Ovary (tissue), 3 donors: ENCODE measurements at regions not wholly inside any gene's neighbourhood (a gene's known extent, or its start where the extent isn't known, plus 50 kb on each side); places are given as distances from the start of the nearest gene placed in this dataset.

Source experiments
- EP300 ChIP-seq: sonication (generic); formaldehyde crosslinking; IDR thresholded peaks from one replicate; pipeline ENCODE4 v1.6.1; 2017; ENCODE audit warnings: antibody characterized with exemption
- TF ChIP-seq, protein P1 (sequence below), 3 donors: fragments of 450-650 bp in 2 of 3; fragments of 200-600 bp in 1 of 3; IDR thresholded peaks; one replicate each; pipeline versions ENCODE4 v1.5.1 to v1.8.0; 2016 to 2022; ENCODE audit warnings: antibody characterized with exemption in 3 of 3, mild to moderate bottlenecking in 1 of 3
- donor health status: DM: no; HTN: no; CAD: no.

DNA sequence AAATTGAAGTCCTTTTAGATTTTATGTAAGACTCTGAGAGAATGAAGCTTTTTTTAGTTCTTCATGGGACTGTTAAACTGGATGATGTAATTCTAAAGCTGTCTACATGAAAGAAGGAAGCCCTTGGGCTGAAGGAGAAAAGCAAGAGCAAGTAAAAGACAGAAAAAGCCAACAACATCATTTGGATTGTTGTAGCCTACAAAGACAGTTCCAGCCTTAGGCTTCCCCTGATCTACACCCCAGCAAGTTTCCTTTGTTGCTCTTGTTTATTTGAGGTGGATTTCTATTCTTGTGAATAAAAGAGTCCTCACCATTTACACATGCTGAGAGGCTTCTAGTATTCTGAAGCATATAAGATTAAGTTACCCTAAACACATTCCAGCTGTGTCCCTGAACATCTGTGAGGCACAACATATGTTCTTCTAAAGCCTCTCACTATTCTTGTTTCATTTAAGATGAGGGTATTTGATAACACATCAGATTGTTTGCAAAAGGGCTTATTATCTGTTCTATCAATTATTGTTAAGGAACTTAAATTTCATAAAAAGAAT is 377.8 kb downstream of the LNPK start:
- TF ChIP-seq, protein P1, sequence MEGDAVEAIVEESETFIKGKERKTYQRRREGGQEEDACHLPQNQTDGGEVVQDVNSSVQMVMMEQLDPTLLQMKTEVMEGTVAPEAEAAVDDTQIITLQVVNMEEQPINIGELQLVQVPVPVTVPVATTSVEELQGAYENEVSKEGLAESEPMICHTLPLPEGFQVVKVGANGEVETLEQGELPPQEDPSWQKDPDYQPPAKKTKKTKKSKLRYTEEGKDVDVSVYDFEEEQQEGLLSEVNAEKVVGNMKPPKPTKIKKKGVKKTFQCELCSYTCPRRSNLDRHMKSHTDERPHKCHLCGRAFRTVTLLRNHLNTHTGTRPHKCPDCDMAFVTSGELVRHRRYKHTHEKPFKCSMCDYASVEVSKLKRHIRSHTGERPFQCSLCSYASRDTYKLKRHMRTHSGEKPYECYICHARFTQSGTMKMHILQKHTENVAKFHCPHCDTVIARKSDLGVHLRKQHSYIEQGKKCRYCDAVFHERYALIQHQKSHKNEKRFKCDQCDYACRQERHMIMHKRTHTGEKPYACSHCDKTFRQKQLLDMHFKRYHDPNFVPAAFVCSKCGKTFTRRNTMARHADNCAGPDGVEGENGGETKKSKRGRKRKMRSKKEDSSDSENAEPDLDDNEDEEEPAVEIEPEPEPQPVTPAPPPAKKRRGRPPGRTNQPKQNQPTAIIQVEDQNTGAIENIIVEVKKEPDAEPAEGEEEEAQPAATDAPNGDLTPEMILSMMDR (IDR thresholded peaks at IDR 0.05): no peak
- no peak for TF ChIP-seq EP300
